A673 (cell line): ENCODE measurements at regions not wholly inside any gene's neighbourhood (a gene's known extent, or its start where the extent isn't known, plus 50 kb on each side); places are given as distances from the start of the nearest gene placed in this dataset.

Source experiments
- BruUV-seq: library from RNA; stranded (reverse); fragments of 400-500 nt; replicated peaks from 2 replicates; lab custom pipeline; 2021; lab: Mats Ljungman, UMichigan
- CTCF ChIA-PET: fragments of 300-600 bp; sonication (Branson Sonifier 250); formaldehyde crosslinking; loops from one replicate; lab custom pipeline; 2022; ENCODE audit warnings: antibody characterized with exemption; lab: Charles Lee
- POLR2A ChIA-PET: fragments of 300-600 bp; sonication (Branson Sonifier 250); formaldehyde crosslinking; loops from one replicate; lab custom pipeline; 2022; ENCODE audit warnings: antibody characterized with exemption; ENCODE audit not compliant: low non-redundant PET; lab: Charles Lee
- DNase-seq: peaks from one replicate; pipeline ENCODE4 v3.0.0-alpha.2; 2015; ENCODE audit warnings: low spot score
- H3K27ac ChIP-seq: fragments of 200-600 bp; sonication (generic); 2 replicates; pipeline ENCODE4 v1.5.1; 2016; ENCODE audit warnings: mixed run types, low read depth, mild to moderate bottlenecking, mixed read lengths, antibody characterized with exemption, low read length; ENCODE audit not compliant: poor library complexity, severe bottlenecking
- H3K27me3 ChIP-seq: fragments of 200-600 bp; sonication (generic); replicated peaks from 2 replicates; pipeline ENCODE4 v1.6.1; 2017; ENCODE audit warnings: mixed run types, low read depth, mild to moderate bottlenecking, mixed read lengths, antibody characterized with exemption, low read length; ENCODE audit not compliant: insufficient read depth, poor library complexity
- H3K36me3 ChIP-seq: fragments of 200-600 bp; sonication (generic); 2 replicates; pipeline ENCODE4 v1.6.1; 2016; ENCODE audit warnings: mixed run types, mild to moderate bottlenecking, mixed read lengths, antibody characterized with exemption, low read length; ENCODE audit not compliant: insufficient read depth, poor library complexity, severe bottlenecking
- H3K4me1 ChIP-seq: fragments of 200-600 bp; sonication (generic); 2 replicates; pipeline ENCODE4 v1.6.1; 2017; ENCODE audit warnings: mixed run types, mild to moderate bottlenecking, mixed read lengths, antibody characterized with exemption, low read length; ENCODE audit not compliant: insufficient read depth, poor library complexity, severe bottlenecking
- H3K4me3 ChIP-seq: fragments of 200-600 bp; sonication (generic); 2 replicates; pipeline ENCODE4 v1.5.1; 2016; ENCODE audit warnings: low read depth, mixed run types, mild to moderate bottlenecking, mixed read lengths, low read length; ENCODE audit not compliant: poor library complexity, severe bottlenecking
- H3K9me3 ChIP-seq: fragments of 200-600 bp; sonication (generic); 2 replicates; pipeline ENCODE4 v1.6.1; 2016; ENCODE audit warnings: mixed run types, low read depth, mild to moderate bottlenecking, mixed read lengths, antibody characterized with exemption, low read length; ENCODE audit not compliant: poor library complexity, severe bottlenecking
- CTCF ChIP-seq: fragments of 300-800, 200-600 bp; sonication (generic); conservative IDR thresholded peaks from 2 replicates; pipeline ENCODE4 v1.5.1; 2017; ENCODE audit warnings: low read depth, mild to moderate bottlenecking, antibody characterized with exemption, low read length, moderate library complexity, mixed read lengths
- EZH2 ChIP-seq: fragments of 200-600 bp; sonication (generic); IDR thresholded peaks from 2 replicates; pipeline ENCODE4 v1.6.1; 2017; ENCODE audit warnings: borderline replicate concordance, low read depth, mild to moderate bottlenecking, mixed read lengths, antibody characterized with exemption, low read length; ENCODE audit not compliant: poor library complexity, severe bottlenecking
- intact Hi-C: fragments of 100-400 bp; cut with micrococcal nuclease; formaldehyde crosslinking; loops from one replicate; pipeline ENCODE4 v1.10.0; 2022; ENCODE audit not compliant: unreplicated experiment

- ChIA-PET CTCF (no interaction called here), POLR2A (no interaction called here)
- no peak for TF ChIP-seq CTCF
- no peak for TF ChIP-seq EZH2
- H3K36me3 ChIP-seq, result no peaks in the 10 kb centered on the region
- DNase-seq, result no peak
- no peak overlapping the region for H3K4me3 ChIP-seq
- no peaks in the 10 kb centered on the region for H3K4me1 ChIP-seq
- no peak overlapping the region for H3K27ac ChIP-seq
- H3K27me3 ChIP-seq, result peaks cover 11% of the 10 kb centered on the region
- no TSS peak for BruUV-seq
- no peaks in the 10 kb centered on the region for H3K9me3 ChIP-seq
- intact Hi-C loops, result no loop called here
Measured at GRCh38 chr13:112130418-112130817, 63.5 kb downstream of the SOX1 start.

GRCh38 chr13:112131081-112131712 is 64.2 kb downstream of the SOX1 start:
- intact Hi-C loops, result no loop called here
- Histone ChIP-seq H3K4me3 (no peak overlapping the region), H3K36me3 (no peaks in the 10 kb centered on the region), H3K27ac (no peak overlapping the region), H3K27me3 (peaks cover 11% of the 10 kb centered on the region), H3K9me3 (no peaks in the 10 kb centered on the region), H3K4me1 (no peaks in the 10 kb centered on the region)
- POLR2A ChIA-PET, result no interaction called here
- TF ChIP-seq EZH2 (no peak), CTCF (no peak)
- DNase-seq, result no peak
- BruUV-seq, result no TSS peak
- CTCF ChIA-PET, result no interaction called here

GRCh38 chr13:112131713-112132113 is 64.8 kb downstream of the SOX1 start:
- no peak overlapping the region for H3K4me3 ChIP-seq
- intact Hi-C loops, result no loop called here
- H3K36me3 ChIP-seq, result no peaks in the 10 kb centered on the region
- ChIA-PET CTCF (no interaction called here), POLR2A (interaction anchor here (0.6 kb wide), 1 partner anchor 437 kb away, joined by 3 read pairs; no protein-coding TSS in a partner anchor)
- no TSS peak for BruUV-seq
- no peak overlapping the region for H3K27ac ChIP-seq
- no peaks in the 10 kb centered on the region for H3K9me3 ChIP-seq
- peaks cover 11% of the 10 kb centered on the region for H3K27me3 ChIP-seq
- no peak for TF ChIP-seq EZH2
- TF ChIP-seq CTCF, result no peak
- DNase-seq, result peak; percentile 47
- H3K4me1 ChIP-seq, result no peaks in the 10 kb centered on the region
